H1 (cell line): ENCODE measurements at regions not wholly inside any gene's neighbourhood (a gene's known extent, or its start where the extent isn't known, plus 50 kb on each side); places are given as distances from the start of the nearest gene placed in this dataset.

Source experiments
- RFX5 ChIP-seq: IDR thresholded peaks from 2 replicates; pipeline ENCODE4 v1.6.1; 2011; ENCODE audit warnings: low read depth, low read length, improper control_type of control experiment, borderline replicate concordance
- TF ChIP-seq, protein P1 (sequence below): fragments of 300-600 bp; sonication (generic); IDR thresholded peaks from 2 replicates; pipeline ENCODE4 v1.7.1; 2012; ENCODE audit warnings: low read length, moderate library complexity, mild to moderate bottlenecking, inconsistent platforms; ENCODE audit not compliant: insufficient replicate concordance

DNA sequence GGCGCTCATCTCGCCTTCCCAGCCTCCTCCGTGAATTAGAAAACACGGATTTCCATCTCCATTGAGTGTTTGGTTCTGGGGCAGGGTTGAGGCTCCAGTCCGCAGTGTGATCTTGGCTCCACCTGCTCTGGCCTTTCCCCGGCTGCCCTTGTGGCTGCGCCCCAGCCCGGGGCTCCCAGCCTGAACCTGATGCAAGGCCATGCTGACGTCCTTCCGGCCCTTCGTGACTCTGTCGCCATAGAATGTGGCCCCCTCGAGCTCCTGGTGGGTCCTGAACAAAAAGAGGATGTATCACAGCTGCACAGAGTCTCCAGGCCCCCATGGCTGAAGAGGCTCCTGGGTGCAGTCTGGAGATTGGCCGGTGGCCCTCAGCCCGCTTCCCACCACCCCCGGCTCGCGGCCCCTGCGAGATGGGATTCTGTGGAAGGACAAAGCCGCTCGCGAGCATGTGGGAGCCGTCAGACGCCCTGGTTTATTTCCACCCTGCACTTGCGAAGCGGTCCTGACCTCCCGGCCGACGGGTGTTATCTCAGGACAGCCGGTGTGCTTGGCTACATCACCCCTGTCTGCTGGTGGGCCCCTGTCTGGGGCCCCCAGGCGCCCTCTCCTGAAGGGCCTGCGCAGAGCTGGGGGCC is 1214.0 kb downstream of the BRD1 start (continued):
- TF ChIP-seq, protein P1, sequence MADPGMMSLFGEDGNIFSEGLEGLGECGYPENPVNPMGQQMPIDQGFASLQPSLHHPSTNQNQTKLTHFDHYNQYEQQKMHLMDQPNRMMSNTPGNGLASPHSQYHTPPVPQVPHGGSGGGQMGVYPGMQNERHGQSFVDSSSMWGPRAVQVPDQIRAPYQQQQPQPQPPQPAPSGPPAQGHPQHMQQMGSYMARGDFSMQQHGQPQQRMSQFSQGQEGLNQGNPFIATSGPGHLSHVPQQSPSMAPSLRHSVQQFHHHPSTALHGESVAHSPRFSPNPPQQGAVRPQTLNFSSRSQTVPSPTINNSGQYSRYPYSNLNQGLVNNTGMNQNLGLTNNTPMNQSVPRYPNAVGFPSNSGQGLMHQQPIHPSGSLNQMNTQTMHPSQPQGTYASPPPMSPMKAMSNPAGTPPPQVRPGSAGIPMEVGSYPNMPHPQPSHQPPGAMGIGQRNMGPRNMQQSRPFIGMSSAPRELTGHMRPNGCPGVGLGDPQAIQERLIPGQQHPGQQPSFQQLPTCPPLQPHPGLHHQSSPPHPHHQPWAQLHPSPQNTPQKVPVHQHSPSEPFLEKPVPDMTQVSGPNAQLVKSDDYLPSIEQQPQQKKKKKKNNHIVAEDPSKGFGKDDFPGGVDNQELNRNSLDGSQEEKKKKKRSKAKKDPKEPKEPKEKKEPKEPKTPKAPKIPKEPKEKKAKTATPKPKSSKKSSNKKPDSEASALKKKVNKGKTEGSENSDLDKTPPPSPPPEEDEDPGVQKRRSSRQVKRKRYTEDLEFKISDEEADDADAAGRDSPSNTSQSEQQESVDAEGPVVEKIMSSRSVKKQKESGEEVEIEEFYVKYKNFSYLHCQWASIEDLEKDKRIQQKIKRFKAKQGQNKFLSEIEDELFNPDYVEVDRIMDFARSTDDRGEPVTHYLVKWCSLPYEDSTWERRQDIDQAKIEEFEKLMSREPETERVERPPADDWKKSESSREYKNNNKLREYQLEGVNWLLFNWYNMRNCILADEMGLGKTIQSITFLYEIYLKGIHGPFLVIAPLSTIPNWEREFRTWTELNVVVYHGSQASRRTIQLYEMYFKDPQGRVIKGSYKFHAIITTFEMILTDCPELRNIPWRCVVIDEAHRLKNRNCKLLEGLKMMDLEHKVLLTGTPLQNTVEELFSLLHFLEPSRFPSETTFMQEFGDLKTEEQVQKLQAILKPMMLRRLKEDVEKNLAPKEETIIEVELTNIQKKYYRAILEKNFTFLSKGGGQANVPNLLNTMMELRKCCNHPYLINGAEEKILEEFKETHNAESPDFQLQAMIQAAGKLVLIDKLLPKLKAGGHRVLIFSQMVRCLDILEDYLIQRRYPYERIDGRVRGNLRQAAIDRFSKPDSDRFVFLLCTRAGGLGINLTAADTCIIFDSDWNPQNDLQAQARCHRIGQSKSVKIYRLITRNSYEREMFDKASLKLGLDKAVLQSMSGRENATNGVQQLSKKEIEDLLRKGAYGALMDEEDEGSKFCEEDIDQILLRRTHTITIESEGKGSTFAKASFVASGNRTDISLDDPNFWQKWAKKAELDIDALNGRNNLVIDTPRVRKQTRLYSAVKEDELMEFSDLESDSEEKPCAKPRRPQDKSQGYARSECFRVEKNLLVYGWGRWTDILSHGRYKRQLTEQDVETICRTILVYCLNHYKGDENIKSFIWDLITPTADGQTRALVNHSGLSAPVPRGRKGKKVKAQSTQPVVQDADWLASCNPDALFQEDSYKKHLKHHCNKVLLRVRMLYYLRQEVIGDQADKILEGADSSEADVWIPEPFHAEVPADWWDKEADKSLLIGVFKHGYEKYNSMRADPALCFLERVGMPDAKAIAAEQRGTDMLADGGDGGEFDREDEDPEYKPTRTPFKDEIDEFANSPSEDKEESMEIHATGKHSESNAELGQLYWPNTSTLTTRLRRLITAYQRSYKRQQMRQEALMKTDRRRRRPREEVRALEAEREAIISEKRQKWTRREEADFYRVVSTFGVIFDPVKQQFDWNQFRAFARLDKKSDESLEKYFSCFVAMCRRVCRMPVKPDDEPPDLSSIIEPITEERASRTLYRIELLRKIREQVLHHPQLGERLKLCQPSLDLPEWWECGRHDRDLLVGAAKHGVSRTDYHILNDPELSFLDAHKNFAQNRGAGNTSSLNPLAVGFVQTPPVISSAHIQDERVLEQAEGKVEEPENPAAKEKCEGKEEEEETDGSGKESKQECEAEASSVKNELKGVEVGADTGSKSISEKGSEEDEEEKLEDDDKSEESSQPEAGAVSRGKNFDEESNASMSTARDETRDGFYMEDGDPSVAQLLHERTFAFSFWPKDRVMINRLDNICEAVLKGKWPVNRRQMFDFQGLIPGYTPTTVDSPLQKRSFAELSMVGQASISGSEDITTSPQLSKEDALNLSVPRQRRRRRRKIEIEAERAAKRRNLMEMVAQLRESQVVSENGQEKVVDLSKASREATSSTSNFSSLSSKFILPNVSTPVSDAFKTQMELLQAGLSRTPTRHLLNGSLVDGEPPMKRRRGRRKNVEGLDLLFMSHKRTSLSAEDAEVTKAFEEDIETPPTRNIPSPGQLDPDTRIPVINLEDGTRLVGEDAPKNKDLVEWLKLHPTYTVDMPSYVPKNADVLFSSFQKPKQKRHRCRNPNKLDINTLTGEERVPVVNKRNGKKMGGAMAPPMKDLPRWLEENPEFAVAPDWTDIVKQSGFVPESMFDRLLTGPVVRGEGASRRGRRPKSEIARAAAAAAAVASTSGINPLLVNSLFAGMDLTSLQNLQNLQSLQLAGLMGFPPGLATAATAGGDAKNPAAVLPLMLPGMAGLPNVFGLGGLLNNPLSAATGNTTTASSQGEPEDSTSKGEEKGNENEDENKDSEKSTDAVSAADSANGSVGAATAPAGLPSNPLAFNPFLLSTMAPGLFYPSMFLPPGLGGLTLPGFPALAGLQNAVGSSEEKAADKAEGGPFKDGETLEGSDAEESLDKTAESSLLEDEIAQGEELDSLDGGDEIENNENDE, result no peak
- TF ChIP-seq RFX5, result no peak
